CD4-positive, alpha-beta T cell (primary cell): ENCODE measurements at regions not wholly inside any gene's neighbourhood (a gene's known extent, or its start where the extent isn't known, plus 50 kb on each side); places are given as distances from the start of the nearest gene placed in this dataset.

ENCODE experiments used
- ATAC-seq: fragments of 200-7000 bp; cut with Tn5 transposase; one replicate; pipeline ENCODE4 v1.10.0; 2022; ENCODE audit warnings: mild to moderate bottlenecking; ENCODE audit not compliant: poor library complexity
- CTCF ChIA-PET: fragments of 350-600 bp; sonication (Branson Sonifier 250); formaldehyde crosslinking; loops from one replicate; lab custom pipeline; 2021; ENCODE audit warnings: antibody characterized with exemption, inconsistent platforms; lab: Charles Lee
- POLR2A ChIA-PET: fragments of 350-600 bp; sonication (Branson Sonifier 250); formaldehyde crosslinking; loops from one replicate; lab custom pipeline; 2021; ENCODE audit warnings: antibody characterized with exemption, inconsistent platforms; lab: Charles Lee
- DNase-seq, 14 experiments: peaks; one replicate each; pipeline ENCODE4 v3.0.0-alpha.2; 2013 to 2020; ENCODE audit warnings: mixed read lengths in 2 of 14
- H3K27ac ChIP-seq, 2 donors: one replicate each; pipeline versions ENCODE4 v1.5.1 to v1.7.0; 2013; ENCODE audit warnings: low read length in 2 of 2, low read depth in 1 of 2, mild to moderate bottlenecking in 1 of 2
- H3K27me3 ChIP-seq, 2 experiments: 1 replicate in 1 of 2; 2 replicates in 1 of 2; pipeline versions ENCODE4 v1.6.1 to v1.7.0; 2013; ENCODE audit warnings: low read length in 2 of 2, control low read depth in 1 of 2, mild to moderate bottlenecking in 1 of 2, moderate library complexity in 1 of 2; ENCODE audit not compliant: insufficient read depth in 2 of 2, control insufficient read depth in 1 of 2
- H3K36me3 ChIP-seq: one replicate; pipeline ENCODE4 v1.6.1; 2013; ENCODE audit warnings: low read length, control low read depth; ENCODE audit not compliant: insufficient read depth
- H3K4me1 ChIP-seq: one replicate; pipeline ENCODE4 v1.6.1; 2013; ENCODE audit warnings: low read length, control low read depth; ENCODE audit not compliant: insufficient read depth
- H3K4me3 ChIP-seq: one replicate; pipeline ENCODE4 v1.5.1; 2013; ENCODE audit warnings: mild to moderate bottlenecking, low read length, moderate library complexity
- H3K9me3 ChIP-seq, 2 experiments: 1 replicate in 1 of 2; 2 replicates in 1 of 2; pipeline versions ENCODE4 v1.6.1 to v1.7.0; 2013; ENCODE audit warnings: low read length in 2 of 2, mild to moderate bottlenecking in 2 of 2, control low read depth in 1 of 2, moderate library complexity in 1 of 2; ENCODE audit not compliant: control insufficient read depth in 1 of 2, insufficient read depth in 1 of 2
- H3K27ac Mint-ChIP-seq: one replicate; pipeline ENCODE4 v1.8.0; 2020; ENCODE audit warnings: mixed read lengths
- H3K27me3 Mint-ChIP-seq: one replicate; pipeline ENCODE4 v1.8.0; 2021; ENCODE audit warnings: mixed read lengths
- H3K36me3 Mint-ChIP-seq: one replicate; pipeline ENCODE4 v1.8.0; 2021; ENCODE audit warnings: low read depth, mixed read lengths
- H3K4me1 Mint-ChIP-seq: one replicate; pipeline ENCODE4 v1.8.0; 2021; ENCODE audit warnings: low read depth, mixed read lengths
- H3K4me3 Mint-ChIP-seq: one replicate; pipeline ENCODE4 v1.8.0; 2020; ENCODE audit warnings: mild to moderate bottlenecking, mixed read lengths
- H3K9me3 Mint-ChIP-seq: one replicate; pipeline ENCODE4 v1.8.0; 2020; ENCODE audit warnings: mixed read lengths
- intact Hi-C, 2 experiments: fragments of 100-400 bp; cut with DNase I in 1 of 2; cut with micrococcal nuclease in 1 of 2; formaldehyde crosslinking; loops; one replicate each; pipeline versions ENCODE4 v1.15.1 to v1.9.0; 2023 to 2025; cut with DNase I, micrococcal nuclease
- TF ChIP-seq, protein P1 (sequence below): fragments of 200-600 bp; IDR thresholded peaks from one replicate; pipeline ENCODE4 v1.8.0; 2022; ENCODE audit warnings: antibody characterized with exemption, mild to moderate bottlenecking

DNA sequence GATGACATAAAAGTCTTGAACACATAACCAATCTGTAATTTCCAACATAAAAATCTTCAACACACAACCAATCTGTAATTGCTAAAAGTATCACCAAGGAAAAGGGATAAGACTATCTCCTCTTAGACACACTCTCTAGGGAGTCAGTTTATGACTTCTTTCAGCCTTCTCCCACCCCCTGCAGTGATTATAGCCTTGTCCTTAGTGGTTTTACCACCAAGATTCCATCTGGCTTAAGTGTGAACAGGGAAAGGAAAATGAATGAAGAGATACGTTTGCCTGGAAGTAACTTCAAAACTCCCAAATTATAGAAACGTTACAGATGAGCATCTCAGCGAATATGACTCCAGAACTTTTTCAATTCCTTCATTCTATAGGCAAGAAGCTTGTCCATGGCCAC lies 136.2 kb upstream of the RASSF8 start:
- Histone ChIP-seq H3K4me3 (no peak overlapping the region), H3K9me3 (no peaks in the 10 kb centered on the region), H3K27ac (no peak overlapping the region), H3K27me3 (no peaks in the 10 kb centered on the region), H3K36me3 (no peaks in the 10 kb centered on the region), H3K4me1 (no peaks in the 10 kb centered on the region)
- ChIA-PET POLR2A (no interaction called here), CTCF (no interaction called here)
- H3K9me3 Mint-ChIP-seq = no peaks in the 10 kb centered on the region
- no peak overlapping the region for H3K4me3 Mint-ChIP-seq
- H3K27ac Mint-ChIP-seq = no peak overlapping the region
- no peak for DNase-seq
- no peaks in the 10 kb centered on the region for H3K4me1 Mint-ChIP-seq
- no peaks in the 10 kb centered on the region for H3K27me3 Mint-ChIP-seq
- no peak for ATAC-seq
- H3K36me3 Mint-ChIP-seq = no peaks in the 10 kb centered on the region
- TF ChIP-seq, protein P1, sequence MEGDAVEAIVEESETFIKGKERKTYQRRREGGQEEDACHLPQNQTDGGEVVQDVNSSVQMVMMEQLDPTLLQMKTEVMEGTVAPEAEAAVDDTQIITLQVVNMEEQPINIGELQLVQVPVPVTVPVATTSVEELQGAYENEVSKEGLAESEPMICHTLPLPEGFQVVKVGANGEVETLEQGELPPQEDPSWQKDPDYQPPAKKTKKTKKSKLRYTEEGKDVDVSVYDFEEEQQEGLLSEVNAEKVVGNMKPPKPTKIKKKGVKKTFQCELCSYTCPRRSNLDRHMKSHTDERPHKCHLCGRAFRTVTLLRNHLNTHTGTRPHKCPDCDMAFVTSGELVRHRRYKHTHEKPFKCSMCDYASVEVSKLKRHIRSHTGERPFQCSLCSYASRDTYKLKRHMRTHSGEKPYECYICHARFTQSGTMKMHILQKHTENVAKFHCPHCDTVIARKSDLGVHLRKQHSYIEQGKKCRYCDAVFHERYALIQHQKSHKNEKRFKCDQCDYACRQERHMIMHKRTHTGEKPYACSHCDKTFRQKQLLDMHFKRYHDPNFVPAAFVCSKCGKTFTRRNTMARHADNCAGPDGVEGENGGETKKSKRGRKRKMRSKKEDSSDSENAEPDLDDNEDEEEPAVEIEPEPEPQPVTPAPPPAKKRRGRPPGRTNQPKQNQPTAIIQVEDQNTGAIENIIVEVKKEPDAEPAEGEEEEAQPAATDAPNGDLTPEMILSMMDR = no peak
- intact Hi-C loops = no loop called here

DNA sequence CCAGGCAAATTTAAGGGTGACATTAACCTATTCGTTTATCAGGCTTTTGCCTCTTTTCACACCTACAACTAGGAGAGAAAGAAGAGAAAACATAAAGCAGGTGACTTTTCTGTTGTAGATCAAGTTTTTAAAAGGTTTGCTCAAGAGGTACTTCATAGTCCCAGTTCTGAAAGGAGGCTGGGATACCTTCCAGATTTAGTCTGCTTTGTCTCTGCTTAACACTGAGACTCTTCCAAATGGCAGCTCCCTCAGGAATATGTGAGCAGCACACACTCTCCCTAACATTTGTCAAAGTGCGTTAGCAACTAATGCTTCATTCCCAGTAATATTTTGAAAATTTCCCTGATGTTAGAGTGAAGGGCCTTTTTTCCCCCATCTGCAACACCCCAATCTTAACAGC lies 133.7 kb upstream of the RASSF8 start:
- ChIA-PET POLR2A (no interaction called here), CTCF (no interaction called here)
- DNase-seq (no peak), ATAC-seq (no peak)
- Mint-ChIP-seq H3K9me3 (no peaks in the 10 kb centered on the region), H3K4me3 (no peak overlapping the region), H3K27ac (no peak overlapping the region), H3K36me3 (no peaks in the 10 kb centered on the region), H3K4me1 (no peaks in the 10 kb centered on the region), H3K27me3 (no peaks in the 10 kb centered on the region)
- no peaks in the 10 kb centered on the region for H3K9me3 ChIP-seq
- H3K4me3 ChIP-seq = no peak overlapping the region
- H3K4me1 ChIP-seq = no peaks in the 10 kb centered on the region
- H3K36me3 ChIP-seq = no peaks in the 10 kb centered on the region
- H3K27me3 ChIP-seq = no peaks in the 10 kb centered on the region
- intact Hi-C loops = no loop called here
- H3K27ac ChIP-seq = no peak overlapping the region
- TF ChIP-seq, protein P1 = no peak

DNA sequence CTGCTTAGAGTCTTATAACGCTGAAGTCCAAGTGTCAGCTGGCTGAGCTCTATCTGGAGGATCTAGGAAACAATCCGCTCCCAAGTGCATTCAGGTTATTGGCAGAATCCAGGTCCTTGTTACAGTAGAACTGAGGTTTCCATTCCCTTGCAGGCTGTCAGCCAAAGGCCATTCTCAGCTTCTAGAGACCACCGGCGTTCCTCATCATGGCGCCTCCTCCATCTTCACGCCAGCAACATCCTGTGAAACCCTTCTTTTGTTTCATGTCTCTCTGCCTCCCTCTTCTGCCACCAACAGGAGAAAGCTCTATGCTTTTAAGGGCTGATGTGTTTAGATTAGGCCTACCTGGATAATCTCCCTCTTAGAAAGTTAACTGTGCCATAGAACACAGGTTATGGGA lies 133.0 kb upstream of the RASSF8 start:
- ChIA-PET CTCF (no interaction called here), POLR2A (no interaction called here)
- H3K27me3 Mint-ChIP-seq = no peaks in the 10 kb centered on the region
- TF ChIP-seq, protein P1 = no peak
- no peak overlapping the region for H3K4me3 ChIP-seq
- no peaks in the 10 kb centered on the region for H3K36me3 Mint-ChIP-seq
- ATAC-seq = no peak
- no peaks in the 10 kb centered on the region for H3K9me3 Mint-ChIP-seq
- H3K9me3 ChIP-seq = no peaks in the 10 kb centered on the region
- H3K27ac Mint-ChIP-seq = no peak overlapping the region
- no peaks in the 10 kb centered on the region for H3K36me3 ChIP-seq
- H3K4me3 Mint-ChIP-seq = no peak overlapping the region
- no peak for DNase-seq
- H3K4me1 Mint-ChIP-seq = no peaks in the 10 kb centered on the region
- H3K27me3 ChIP-seq = no peaks in the 10 kb centered on the region
- intact Hi-C loops = no loop called here
- no peak overlapping the region for H3K27ac ChIP-seq
- H3K4me1 ChIP-seq = no peaks in the 10 kb centered on the region
